ENCODE measurements at regions not wholly inside any gene's neighbourhood (a gene's known extent, or its start where the extent isn't known, plus 50 kb on each side); places are given as distances from the start of the nearest gene placed in this dataset.
"Not testable (repeated sequence)": the region's sequence is repeated elsewhere in the genome, so short reads cannot be mapped to it uniquely, and the experiment has no call there.

DNA sequence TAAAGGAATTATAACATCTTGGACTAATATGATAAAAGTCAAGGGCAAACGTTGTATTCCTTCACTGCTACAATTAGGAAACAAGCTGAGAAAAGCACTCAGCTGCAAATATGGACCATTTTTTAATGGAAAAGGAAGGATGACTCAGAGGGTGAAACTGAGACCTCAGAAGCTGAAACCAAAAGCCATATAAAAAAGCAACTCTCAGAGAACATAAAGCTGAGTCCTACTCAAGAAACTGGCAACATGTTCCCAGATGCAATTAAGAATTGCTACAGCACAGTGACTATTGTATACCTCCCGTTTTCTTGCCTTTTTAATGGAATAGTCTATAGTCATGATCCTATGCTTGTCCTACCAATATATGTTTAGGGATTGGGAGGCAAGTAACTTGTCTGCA lies 1106.4 kb upstream of the INTU start:
- Histone ChIP-seq H3K27me3 (ENCODE audit: low read depth) (no peaks in the 10 kb centered on the region), H3K4me3 (no peak overlapping the region), H3K4me1 (no peaks in the 10 kb centered on the region), H3K36me3 (replicated peaks) (no peaks in the 10 kb centered on the region), H3K9me3 (peaks cover 10% of the 10 kb centered on the region)
- in situ Hi-C loops (cut with MboI; ENCODE audit: low sequenced_read_pairs), result no loop called here
- DNase-seq (ENCODE audit: low spot score in 2 of 2), result no peak

DNA sequence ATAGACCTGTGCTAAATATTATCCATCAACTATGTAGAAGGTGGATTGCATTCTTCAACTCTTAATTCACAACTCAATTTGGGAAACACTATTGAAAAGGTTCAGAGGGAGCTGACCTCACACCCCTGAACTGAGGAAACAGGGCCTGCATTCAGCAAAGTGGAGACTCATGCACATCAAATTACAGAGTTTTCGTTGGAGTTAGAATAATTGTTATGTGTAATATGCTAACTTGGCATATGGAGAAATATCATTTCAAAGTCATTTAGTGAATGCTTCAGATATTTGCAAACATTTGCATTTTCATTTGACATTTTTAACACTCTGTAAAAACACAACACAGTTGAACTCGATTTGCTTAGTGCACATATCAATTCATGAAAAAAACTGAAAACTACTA lies 1102.8 kb upstream of the INTU start:
- in situ Hi-C loops (cut with MboI; ENCODE audit: low sequenced_read_pairs), result no loop called here
- no peak for DNase-seq (ENCODE audit: low spot score in 2 of 2)
- Histone ChIP-seq H3K4me1 (peaks cover 30% of the 10 kb centered on the region), H3K36me3 (replicated peaks) (no peaks in the 10 kb centered on the region), H3K27me3 (ENCODE audit: low read depth) (no peaks in the 10 kb centered on the region), H3K9me3 (peaks cover 6% of the 10 kb centered on the region), H3K4me3 (no peak overlapping the region)

DNA sequence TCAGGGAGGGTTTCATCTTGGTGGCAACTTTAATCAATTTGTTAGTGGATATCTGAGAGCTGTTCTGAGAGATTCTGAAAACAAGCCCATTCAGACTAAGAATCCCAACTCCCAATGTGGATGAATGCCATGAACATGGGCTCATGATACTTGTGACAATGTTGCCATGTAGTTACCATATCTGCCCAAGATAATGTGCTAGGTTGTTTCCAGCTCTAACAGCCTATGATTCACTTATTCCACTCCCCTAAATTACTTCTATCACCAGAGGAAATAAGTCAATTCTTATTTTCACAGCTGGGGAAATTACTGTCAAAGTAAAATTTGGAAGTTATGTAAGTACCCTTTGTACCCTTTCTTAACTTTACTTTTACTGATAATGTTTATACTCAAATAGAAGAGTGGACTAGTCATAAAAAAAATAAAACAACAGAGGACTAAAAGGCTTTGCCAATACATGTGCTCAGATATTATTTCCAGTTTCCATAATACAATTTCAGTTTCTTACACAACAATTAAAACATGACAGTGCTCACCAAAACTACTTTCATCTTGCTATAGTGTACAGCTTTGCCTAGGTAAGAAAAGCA lies 1101.7 kb upstream of the INTU start:
- Histone ChIP-seq H3K4me3 (no peak overlapping the region), H3K9me3 (peaks cover 3% of the 10 kb centered on the region; the same call in 1 of the 2 replicates), H3K36me3 (replicated peaks) (no peaks in the 10 kb centered on the region), H3K4me1 (peaks cover 39% of the 10 kb centered on the region), H3K27me3 (ENCODE audit: low read depth) (no peaks in the 10 kb centered on the region)
- in situ Hi-C loops (cut with MboI; ENCODE audit: low sequenced_read_pairs), result no loop called here
- DNase-seq (ENCODE audit: low spot score in 2 of 2), result no peak

DNA sequence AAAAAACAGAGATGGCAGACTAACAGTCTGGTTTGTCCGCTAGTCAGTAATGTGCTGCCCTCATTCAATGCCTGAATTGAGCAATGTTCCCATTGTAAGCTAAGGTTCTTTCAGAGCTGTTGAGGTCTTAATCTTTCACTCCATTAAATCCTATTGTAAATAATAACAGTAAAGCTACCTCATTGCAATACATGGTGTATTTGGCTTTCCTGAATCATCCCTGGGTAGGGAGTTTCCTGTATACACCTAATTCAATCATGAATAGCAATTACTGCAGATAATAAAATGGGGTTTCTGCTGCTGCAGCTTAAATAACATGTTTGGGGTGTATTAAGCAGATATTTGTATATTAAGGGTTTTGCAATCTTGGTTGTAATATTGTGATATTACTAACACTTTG lies 1100.2 kb upstream of the INTU start:
- peaks cover 39% of the 10 kb centered on the region for H3K4me1 ChIP-seq
- no peaks in the 10 kb centered on the region for H3K9me3 ChIP-seq
- in situ Hi-C loops (cut with MboI; ENCODE audit: low sequenced_read_pairs), result no loop called here
- H3K27me3 ChIP-seq (ENCODE audit: low read depth), result no peaks in the 10 kb centered on the region
- no peaks in the 10 kb centered on the region for H3K36me3 ChIP-seq (replicated peaks)
- DNase-seq (ENCODE audit: low spot score in 2 of 2), result peak in 1 of 2 experiments; percentile 60
- no peak overlapping the region for H3K4me3 ChIP-seq

DNA sequence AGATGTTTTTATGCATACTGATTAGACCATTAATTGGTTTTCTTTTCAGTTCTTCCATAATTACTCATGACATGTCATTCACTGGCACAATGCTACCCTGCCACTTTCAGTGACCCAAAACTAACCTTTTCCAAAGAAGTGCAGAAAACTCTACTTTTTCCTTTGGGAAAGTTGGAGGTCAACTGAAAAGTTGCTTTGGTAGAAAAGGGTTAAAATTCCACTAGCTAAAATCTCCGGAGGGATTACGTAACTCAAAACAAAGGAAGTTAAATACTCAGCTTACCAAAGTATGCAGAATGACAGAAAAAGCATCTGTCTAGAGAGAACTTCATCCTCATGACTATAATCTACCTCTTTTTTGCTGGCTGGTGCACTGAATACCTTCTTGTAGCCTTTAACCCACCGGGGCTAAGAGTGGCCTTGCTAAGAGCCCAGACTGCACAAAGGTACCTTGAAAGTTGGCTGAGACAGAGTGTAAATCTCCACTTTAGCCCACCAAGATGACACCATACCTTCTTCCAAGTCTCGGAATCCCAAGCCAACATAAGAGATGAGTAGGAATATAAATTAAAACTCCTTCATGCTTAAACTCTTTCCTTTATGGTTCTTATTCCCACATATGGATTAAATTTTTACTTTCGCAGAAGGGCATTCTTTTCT lies 1099.5 kb upstream of the INTU start:
- no peaks in the 10 kb centered on the region for H3K36me3 ChIP-seq (replicated peaks)
- peak; percentile 12 to 47 for DNase-seq (ENCODE audit: low spot score in 2 of 2)
- H3K4me3 ChIP-seq, result no peak overlapping the region
- no peaks in the 10 kb centered on the region for H3K9me3 ChIP-seq
- in situ Hi-C loops (cut with MboI; ENCODE audit: low sequenced_read_pairs), result no loop called here
- H3K27me3 ChIP-seq (ENCODE audit: low read depth), result no peaks in the 10 kb centered on the region
- H3K4me1 ChIP-seq, result peaks cover 39% of the 10 kb centered on the region

DNA sequence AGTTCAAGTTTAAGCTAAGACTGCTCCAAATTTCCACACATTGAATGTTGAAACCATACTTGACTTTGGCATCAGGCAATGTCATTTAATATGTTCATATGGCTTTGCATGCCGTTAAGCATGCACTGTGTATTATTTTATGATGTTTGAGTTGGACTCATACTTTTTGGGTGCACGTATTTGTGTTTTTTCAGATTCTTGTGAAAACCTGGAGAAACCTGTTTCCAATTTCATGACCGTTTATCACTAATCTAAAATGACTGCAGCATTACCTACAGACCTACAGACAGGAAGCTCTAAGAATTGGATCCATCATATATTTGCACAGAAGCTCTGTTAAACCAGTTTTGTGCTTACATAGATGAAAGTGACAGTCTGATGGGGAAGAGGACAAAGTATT lies 1093.0 kb upstream of the INTU start:
- H3K9me3 ChIP-seq, result no peaks in the 10 kb centered on the region
- H3K36me3 ChIP-seq (replicated peaks), result no peaks in the 10 kb centered on the region
- DNase-seq (ENCODE audit: low spot score in 2 of 2), result no peak
- H3K4me1 ChIP-seq, result peaks cover 11% of the 10 kb centered on the region
- in situ Hi-C loops (cut with MboI; ENCODE audit: low sequenced_read_pairs), result no loop called here
- H3K4me3 ChIP-seq, result no peak overlapping the region
- no peaks in the 10 kb centered on the region for H3K27me3 ChIP-seq (ENCODE audit: low read depth)

DNA sequence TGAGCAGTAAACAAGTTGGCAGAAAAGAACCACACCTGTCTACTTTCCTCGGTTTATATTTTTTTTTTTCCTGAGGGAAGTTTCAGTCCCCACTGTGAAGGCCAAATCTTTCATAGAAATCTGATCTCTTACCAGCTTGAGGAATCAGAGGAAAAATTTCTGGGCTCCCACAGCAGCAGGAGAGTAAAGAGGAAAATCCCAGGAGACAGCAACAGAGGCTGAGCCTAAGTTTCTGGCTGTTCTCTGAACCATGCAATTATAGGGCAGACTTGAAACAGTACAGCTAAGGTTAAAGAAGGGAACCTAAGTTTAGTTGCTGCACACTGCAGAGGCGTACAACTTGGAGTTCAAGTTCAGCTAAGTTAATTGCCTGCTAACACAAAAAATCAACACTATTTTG lies 1090.9 kb upstream of the INTU start:
- no peak for DNase-seq (ENCODE audit: low spot score in 2 of 2)
- no peaks in the 10 kb centered on the region for H3K27me3 ChIP-seq (ENCODE audit: low read depth)
- in situ Hi-C loops (cut with MboI; ENCODE audit: low sequenced_read_pairs), result no loop called here

DNA sequence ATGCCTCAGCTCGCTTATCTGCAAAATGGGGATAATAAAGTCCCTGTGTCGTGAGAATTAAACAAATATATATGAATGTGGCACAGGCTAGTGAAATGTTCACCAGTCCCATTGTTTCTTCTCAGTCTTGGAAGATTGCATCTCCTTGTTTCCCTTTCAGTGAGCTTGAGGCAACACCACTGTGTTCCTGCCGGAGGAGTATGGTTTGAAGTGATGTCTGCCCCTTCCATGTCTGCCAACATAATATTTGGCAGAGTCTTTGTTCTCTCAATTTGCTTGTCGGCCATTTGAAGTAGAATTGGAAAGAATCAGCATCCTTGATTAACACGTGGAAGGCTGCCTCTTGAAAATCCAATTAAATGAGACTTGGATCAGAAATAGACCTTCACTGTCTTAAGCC lies 1088.5 kb upstream of the INTU start:
- in situ Hi-C loops (cut with MboI; ENCODE audit: low sequenced_read_pairs), result no loop called here
- H3K4me1 ChIP-seq, result no peaks in the 10 kb centered on the region; the same call in 1 of the 2 replicates
- no peaks in the 10 kb centered on the region for H3K36me3 ChIP-seq (replicated peaks)
- no peak overlapping the region for H3K4me3 ChIP-seq
- H3K27me3 ChIP-seq (ENCODE audit: low read depth), result no peaks in the 10 kb centered on the region
- no peaks in the 10 kb centered on the region for H3K9me3 ChIP-seq
- no peak for DNase-seq (ENCODE audit: low spot score in 2 of 2)

More for the DNA sequence above, 1090.9 kb upstream of the INTU start:
- Histone ChIP-seq H3K36me3 (replicated peaks) (no peaks in the 10 kb centered on the region), H3K9me3 (no peaks in the 10 kb centered on the region), H3K4me3 (no peak overlapping the region), H3K4me1 (no peaks in the 10 kb centered on the region; the same call in 1 of the 2 replicates)

DNA sequence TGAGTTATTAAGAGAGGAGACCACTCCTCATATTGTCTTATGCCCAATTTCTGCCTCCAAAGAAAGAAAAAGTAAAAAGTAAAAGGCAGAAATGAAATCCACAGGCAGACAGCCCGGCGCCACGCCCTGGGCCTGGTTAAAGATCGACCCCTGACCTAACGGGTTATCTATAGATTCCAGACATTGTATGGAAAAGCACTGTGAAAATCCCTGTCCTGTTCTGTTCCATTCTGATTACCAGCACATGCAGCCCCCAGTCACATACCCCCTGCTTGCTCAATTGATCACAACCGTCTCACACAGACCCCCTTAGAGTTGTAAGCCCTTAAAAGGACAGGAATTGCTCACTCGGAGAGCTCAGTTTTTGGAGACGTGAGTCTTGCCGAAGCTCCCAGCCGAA lies 1086.6 kb upstream of the INTU start:
- H3K27me3 ChIP-seq (ENCODE audit: low read depth); DNase-seq (ENCODE audit: low spot score in 2 of 2); H3K4me3 ChIP-seq; H3K9me3 ChIP-seq; H3K4me1 ChIP-seq; in situ Hi-C loops (cut with MboI; ENCODE audit: low sequenced_read_pairs); H3K36me3 ChIP-seq (replicated peaks): not testable (repeated sequence)

DNA sequence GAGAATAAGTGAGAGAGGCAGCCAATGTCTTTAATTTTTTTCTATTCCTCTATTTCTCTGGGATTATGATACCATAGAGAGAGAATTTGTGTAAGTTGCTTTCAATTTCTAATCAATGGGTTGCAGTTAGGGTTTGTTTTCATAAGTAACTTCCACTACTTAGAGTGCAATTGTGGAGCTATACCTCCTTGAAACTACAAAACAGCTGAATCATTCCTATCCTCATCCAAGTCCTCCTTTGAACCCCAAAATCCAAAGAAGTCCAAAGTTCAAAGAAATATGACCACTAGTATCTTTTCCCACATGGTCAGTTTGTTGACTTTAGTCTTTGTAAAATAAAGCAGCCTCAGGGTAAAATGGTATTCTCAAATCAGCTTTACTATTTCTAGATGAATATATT lies 1085.4 kb upstream of the INTU start:
- no peak for DNase-seq (ENCODE audit: low spot score in 2 of 2)
- no peaks in the 10 kb centered on the region for H3K27me3 ChIP-seq (ENCODE audit: low read depth)
- no peaks in the 10 kb centered on the region for H3K36me3 ChIP-seq (replicated peaks)
- no peaks in the 10 kb centered on the region; the same call in 1 of the 2 replicates for H3K4me1 ChIP-seq
- no peaks in the 10 kb centered on the region for H3K9me3 ChIP-seq
- H3K4me3 ChIP-seq, result no peak overlapping the region
- in situ Hi-C loops (cut with MboI; ENCODE audit: low sequenced_read_pairs), result no loop called here

DNA sequence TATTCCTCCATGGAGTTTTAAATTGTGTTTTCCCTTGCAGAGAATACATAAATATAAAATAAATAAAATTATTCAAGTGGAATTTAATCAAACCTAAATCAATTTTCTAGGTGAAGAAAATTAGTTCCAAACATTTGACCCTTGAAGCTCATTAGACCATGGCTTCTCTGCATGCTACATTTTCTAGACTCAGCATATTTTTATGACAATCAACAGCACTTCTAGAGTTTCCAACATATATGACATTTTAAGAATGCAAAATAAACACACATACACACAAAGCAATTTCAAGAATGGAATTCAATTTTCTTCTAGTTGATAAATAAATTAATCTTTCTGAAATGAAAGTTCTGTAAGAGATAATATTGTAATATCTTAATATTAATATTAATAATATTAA lies 1083.9 kb upstream of the INTU start:
- no peak for DNase-seq (ENCODE audit: low spot score in 2 of 2)
- in situ Hi-C loops (cut with MboI; ENCODE audit: low sequenced_read_pairs), result no loop called here
- Histone ChIP-seq H3K36me3 (replicated peaks) (no peaks in the 10 kb centered on the region), H3K4me3 (no peak overlapping the region), H3K27me3 (ENCODE audit: low read depth) (no peaks in the 10 kb centered on the region), H3K9me3 (no peaks in the 10 kb centered on the region), H3K4me1 (no peaks in the 10 kb centered on the region)

DNA sequence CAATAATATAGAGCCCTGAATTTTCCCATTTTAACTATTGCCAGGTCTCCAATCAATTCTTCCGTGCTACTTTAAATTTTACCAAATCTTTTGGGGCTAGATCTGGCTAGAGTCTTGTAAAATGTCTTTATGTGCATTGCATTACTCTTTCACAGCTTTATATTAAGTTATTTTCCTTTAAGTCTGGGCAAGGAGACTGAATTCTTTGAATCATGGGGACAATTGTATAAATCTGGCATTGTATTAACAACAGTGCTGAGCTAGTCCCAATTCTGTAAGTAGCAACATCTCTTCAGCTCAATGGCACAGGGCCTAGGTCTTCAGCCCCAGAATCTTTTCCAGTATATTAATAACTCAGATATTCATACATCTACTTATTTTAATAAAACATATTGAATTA lies 1080.4 kb upstream of the INTU start:
- no peak overlapping the region for H3K4me3 ChIP-seq
- no peaks in the 10 kb centered on the region for H3K36me3 ChIP-seq (replicated peaks)
- H3K27me3 ChIP-seq (ENCODE audit: low read depth), result no peaks in the 10 kb centered on the region

DNA sequence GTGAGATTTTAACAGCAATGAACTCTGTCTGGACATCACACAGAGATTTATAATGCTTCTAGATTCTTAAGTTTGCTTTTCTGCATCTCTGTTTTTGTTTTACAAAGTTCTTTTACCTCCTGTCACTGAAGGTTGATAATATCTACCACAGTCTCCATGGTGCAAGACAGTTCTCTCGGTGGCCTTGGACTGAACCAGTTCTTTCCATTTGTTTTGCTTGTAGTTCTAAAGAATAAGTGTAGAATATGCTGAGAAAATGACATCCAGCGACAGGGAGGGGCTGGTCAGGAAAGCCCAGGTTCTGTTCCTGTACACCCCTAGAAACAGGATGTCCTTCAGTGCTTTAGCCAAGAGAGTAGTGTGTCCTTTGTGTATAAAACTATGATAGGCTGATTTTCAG lies 1079.5 kb upstream of the INTU start:
- Histone ChIP-seq H3K27me3 (ENCODE audit: low read depth) (no peaks in the 10 kb centered on the region), H3K36me3 (replicated peaks) (no peaks in the 10 kb centered on the region), H3K4me3 (no peak overlapping the region), H3K9me3 (no peaks in the 10 kb centered on the region), H3K4me1 (no peaks in the 10 kb centered on the region; the same call in 1 of the 2 replicates)
- no peak for DNase-seq (ENCODE audit: low spot score in 2 of 2)
- in situ Hi-C loops (cut with MboI; ENCODE audit: low sequenced_read_pairs), result no loop called here

More for the DNA sequence above, 1080.4 kb upstream of the INTU start:
- no peak for DNase-seq (ENCODE audit: low spot score in 2 of 2)
- Histone ChIP-seq H3K9me3 (no peaks in the 10 kb centered on the region), H3K4me1 (no peaks in the 10 kb centered on the region)
- in situ Hi-C loops (cut with MboI; ENCODE audit: low sequenced_read_pairs), result no loop called here

DNA sequence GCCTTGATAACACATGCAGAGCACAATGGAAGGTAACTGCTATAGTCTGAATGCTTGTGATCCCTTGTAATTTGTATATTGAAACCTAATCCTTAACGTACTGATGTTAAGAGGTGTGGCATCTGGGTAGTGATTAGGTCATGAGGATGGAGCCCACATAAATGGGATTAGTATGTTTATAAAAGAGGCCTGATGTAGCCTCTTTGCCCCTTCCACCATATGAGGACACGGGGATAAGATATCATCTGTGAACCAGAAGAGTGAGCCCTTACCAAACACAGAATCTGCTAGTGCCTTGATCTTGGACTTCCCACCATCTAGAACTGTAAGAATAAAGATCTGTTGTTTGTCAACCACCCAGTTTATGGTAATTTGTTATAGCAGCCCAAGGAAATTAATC lies 1074.2 kb upstream of the INTU start:
- Histone ChIP-seq H3K27me3 (ENCODE audit: low read depth) (no peaks in the 10 kb centered on the region), H3K4me3 (no peak overlapping the region), H3K36me3 (replicated peaks) (no peaks in the 10 kb centered on the region), H3K9me3 (no peaks in the 10 kb centered on the region), H3K4me1 (no peaks in the 10 kb centered on the region; the same call in 1 of the 2 replicates)
- in situ Hi-C loops (cut with MboI; ENCODE audit: low sequenced_read_pairs), result no loop called here
- DNase-seq (ENCODE audit: low spot score in 2 of 2), result no peak

DNA sequence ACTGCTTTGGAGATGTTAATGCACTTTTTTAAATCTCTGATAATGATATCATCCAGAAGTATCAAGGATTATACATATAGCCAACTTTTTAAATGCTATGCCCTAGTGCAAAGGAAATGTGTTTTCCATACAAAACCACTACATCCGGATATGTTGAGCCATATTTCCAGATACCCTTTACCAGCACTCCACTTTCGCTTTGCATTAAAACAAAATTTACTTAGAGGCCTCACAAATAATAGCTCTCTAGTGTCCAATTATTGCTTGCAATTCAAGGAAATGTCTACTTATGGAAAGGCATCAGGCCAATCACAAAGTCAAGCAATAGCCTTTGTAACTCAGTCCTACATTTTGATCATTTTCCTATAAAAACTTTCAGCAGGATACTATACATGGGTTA lies 1072.8 kb upstream of the INTU start:
- H3K27me3 ChIP-seq (ENCODE audit: low read depth), result no peaks in the 10 kb centered on the region
- no peak for DNase-seq (ENCODE audit: low spot score in 2 of 2)
- H3K4me3 ChIP-seq, result no peak overlapping the region
- no peaks in the 10 kb centered on the region; the same call in 1 of the 2 replicates for H3K4me1 ChIP-seq
- no peaks in the 10 kb centered on the region for H3K36me3 ChIP-seq (replicated peaks)
- in situ Hi-C loops (cut with MboI; ENCODE audit: low sequenced_read_pairs), result no loop called here
- H3K9me3 ChIP-seq, result no peaks in the 10 kb centered on the region
